OCI-LY3 (cell line): ENCODE measurements at regions not wholly inside any gene's neighbourhood (a gene's known extent, or its start where the extent isn't known, plus 50 kb on each side); places are given as distances from the start of the nearest gene placed in this dataset.

Experiments used
- H2AFZ ChIP-seq: fragments of 200-600, 300-600 bp; shearing (Covaris generic); 2 replicates; pipeline ENCODE4 v1.6.0; 2014; ENCODE audit warnings: antibody characterized with exemption, low read depth, low read length
- H3K27ac ChIP-seq: fragments of 200-600, 300-600 bp; sonication (generic); 2 replicates; pipeline ENCODE4 v1.5.1; 2014; ENCODE audit warnings: mild to moderate bottlenecking, low read length, moderate library complexity, mixed read lengths
- H3K27me3 ChIP-seq: fragments of 200-600, 300-600 bp; sonication (generic); 2 replicates; pipeline ENCODE4 v1.6.1; 2014; ENCODE audit warnings: low read depth, low read length, mixed read lengths
- H3K36me3 ChIP-seq: fragments of 200-600, 300-600 bp; sonication (generic); replicated peaks from 2 replicates; pipeline ENCODE3; 2014; ENCODE audit warnings: low read depth, low read length, mixed read lengths
- H3K4me1 ChIP-seq: fragments of 300-600, 200-600 bp; sonication (generic); 2 replicates; pipeline ENCODE4 v1.6.1; 2014; ENCODE audit warnings: low read length, mixed read lengths
- H3K4me2 ChIP-seq: fragments of 200-600, 300-600 bp; sonication (generic); 2 replicates; pipeline ENCODE4 v1.6.1; 2014; ENCODE audit warnings: low read length, mixed read lengths
- H3K4me3 ChIP-seq: fragments of 300-600, 200-600 bp; sonication (generic); 2 replicates; pipeline ENCODE4 v1.5.1; 2014; ENCODE audit warnings: antibody characterized with exemption, mild to moderate bottlenecking, low read length, moderate library complexity
- H3K79me2 ChIP-seq: fragments of 300-600, 200-600 bp; shearing (Covaris generic); 2 replicates; pipeline ENCODE4 v1.6.1; 2014; ENCODE audit warnings: mild to moderate bottlenecking, low read length, mixed read lengths
- H3K9ac ChIP-seq: fragments of 300-600, 200-600 bp; shearing (Covaris generic); 2 replicates; pipeline ENCODE4 v1.6.0; 2014; ENCODE audit warnings: mild to moderate bottlenecking, low read length, moderate library complexity
- H3K9me3 ChIP-seq: fragments of 200-600, 300-600 bp; shearing (Covaris generic); 2 replicates; pipeline ENCODE4 v1.6.1; 2014; ENCODE audit warnings: low read length, mixed read lengths; ENCODE audit not compliant: insufficient read depth
- H4K20me1 ChIP-seq: fragments of 200-600, 300-600 bp; sonication (generic); 2 replicates; pipeline ENCODE4 v1.6.1; 2016; ENCODE audit warnings: low read length, mixed read lengths; ENCODE audit not compliant: insufficient read depth
- EZH2phosphoT487 ChIP-seq: fragments of 200-600 bp; shearing (Covaris generic); IDR thresholded peaks from 2 replicates; pipeline ENCODE4 v1.6.1; 2018; ENCODE audit warnings: antibody characterized with exemption, mixed run types, low read depth
- TF ChIP-seq, protein P1 (sequence below): fragments of 200-600, 300-600 bp; sonication (generic); IDR thresholded peaks from 2 replicates; pipeline ENCODE4 v1.5.1; 2014; ENCODE audit warnings: antibody characterized with exemption, low read length, low read depth

DNA sequence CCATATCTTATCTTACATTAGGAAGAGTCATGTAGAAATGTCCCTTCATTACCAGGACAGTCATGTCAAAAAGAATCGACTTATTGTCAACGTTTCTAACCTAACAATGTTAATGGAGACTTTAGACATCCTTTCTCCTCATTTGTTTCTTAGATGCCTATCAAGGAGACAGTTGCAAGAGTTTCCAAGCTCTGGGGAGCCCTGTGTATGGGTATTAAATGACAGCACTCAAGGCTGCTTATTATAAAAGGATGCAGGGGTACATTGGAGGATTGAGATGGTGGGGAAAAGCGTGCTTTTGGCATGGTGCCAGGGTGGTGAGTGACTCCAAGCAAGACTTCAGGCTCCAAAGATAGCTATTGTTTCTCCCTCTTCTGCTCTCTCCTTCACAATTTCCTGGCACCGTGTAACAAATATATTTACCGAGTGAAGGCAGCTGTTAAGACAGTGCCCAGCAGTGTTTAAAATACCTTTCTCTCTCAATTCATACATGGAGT lies 461.3 kb upstream of the CLINT1 start:
- no peak overlapping the region for H3K9ac ChIP-seq
- no peaks in the 10 kb centered on the region for H3K9me3 ChIP-seq
- no peaks in the 10 kb centered on the region for H3K27me3 ChIP-seq
- no peak overlapping the region for H2AFZ ChIP-seq
- H3K4me1 ChIP-seq: no peaks in the 10 kb centered on the region
- no peaks in the 10 kb centered on the region for H3K79me2 ChIP-seq
- TF ChIP-seq, protein P1, sequence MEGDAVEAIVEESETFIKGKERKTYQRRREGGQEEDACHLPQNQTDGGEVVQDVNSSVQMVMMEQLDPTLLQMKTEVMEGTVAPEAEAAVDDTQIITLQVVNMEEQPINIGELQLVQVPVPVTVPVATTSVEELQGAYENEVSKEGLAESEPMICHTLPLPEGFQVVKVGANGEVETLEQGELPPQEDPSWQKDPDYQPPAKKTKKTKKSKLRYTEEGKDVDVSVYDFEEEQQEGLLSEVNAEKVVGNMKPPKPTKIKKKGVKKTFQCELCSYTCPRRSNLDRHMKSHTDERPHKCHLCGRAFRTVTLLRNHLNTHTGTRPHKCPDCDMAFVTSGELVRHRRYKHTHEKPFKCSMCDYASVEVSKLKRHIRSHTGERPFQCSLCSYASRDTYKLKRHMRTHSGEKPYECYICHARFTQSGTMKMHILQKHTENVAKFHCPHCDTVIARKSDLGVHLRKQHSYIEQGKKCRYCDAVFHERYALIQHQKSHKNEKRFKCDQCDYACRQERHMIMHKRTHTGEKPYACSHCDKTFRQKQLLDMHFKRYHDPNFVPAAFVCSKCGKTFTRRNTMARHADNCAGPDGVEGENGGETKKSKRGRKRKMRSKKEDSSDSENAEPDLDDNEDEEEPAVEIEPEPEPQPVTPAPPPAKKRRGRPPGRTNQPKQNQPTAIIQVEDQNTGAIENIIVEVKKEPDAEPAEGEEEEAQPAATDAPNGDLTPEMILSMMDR: no peak
- TF ChIP-seq EZH2phosphoT487: no peak
- no peaks in the 10 kb centered on the region for H3K36me3 ChIP-seq
- no peak overlapping the region for H3K4me2 ChIP-seq
- H4K20me1 ChIP-seq: no peaks in the 10 kb centered on the region
- H3K27ac ChIP-seq: no peak overlapping the region
- H3K4me3 ChIP-seq: no peak overlapping the region

DNA sequence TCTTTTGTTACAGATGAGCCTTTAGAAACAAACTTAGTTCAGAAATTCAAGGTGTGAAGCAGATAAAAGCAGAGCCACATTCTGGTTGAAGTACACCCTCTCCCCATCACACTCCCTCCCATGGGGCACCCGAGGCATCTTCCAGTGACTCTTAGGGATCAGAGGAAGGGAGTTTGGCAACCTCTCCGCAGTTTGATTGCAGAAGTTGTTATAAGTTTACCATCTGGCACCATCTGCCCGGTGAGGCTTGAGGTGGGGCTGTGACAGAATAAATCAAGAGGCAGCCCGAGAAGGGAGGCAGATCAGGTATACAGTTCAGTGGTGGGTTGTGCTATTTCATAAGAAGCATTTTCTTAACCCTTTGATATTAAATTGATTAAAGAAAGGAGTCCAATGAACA lies 458.6 kb upstream of the CLINT1 start:
- no peaks in the 10 kb centered on the region for H3K36me3 ChIP-seq
- no peak overlapping the region for H2AFZ ChIP-seq
- H3K27ac ChIP-seq: no peak overlapping the region
- no peak overlapping the region for H3K4me3 ChIP-seq
- no peaks in the 10 kb centered on the region for H4K20me1 ChIP-seq
- H3K9me3 ChIP-seq: no peaks in the 10 kb centered on the region
- no peaks in the 10 kb centered on the region for H3K4me1 ChIP-seq
- no peaks in the 10 kb centered on the region for H3K27me3 ChIP-seq
- H3K9ac ChIP-seq: no peak overlapping the region
- no peak overlapping the region for H3K4me2 ChIP-seq
- TF ChIP-seq EZH2phosphoT487: no peak
- TF ChIP-seq, protein P1: no peak
- H3K79me2 ChIP-seq: no peaks in the 10 kb centered on the region

DNA sequence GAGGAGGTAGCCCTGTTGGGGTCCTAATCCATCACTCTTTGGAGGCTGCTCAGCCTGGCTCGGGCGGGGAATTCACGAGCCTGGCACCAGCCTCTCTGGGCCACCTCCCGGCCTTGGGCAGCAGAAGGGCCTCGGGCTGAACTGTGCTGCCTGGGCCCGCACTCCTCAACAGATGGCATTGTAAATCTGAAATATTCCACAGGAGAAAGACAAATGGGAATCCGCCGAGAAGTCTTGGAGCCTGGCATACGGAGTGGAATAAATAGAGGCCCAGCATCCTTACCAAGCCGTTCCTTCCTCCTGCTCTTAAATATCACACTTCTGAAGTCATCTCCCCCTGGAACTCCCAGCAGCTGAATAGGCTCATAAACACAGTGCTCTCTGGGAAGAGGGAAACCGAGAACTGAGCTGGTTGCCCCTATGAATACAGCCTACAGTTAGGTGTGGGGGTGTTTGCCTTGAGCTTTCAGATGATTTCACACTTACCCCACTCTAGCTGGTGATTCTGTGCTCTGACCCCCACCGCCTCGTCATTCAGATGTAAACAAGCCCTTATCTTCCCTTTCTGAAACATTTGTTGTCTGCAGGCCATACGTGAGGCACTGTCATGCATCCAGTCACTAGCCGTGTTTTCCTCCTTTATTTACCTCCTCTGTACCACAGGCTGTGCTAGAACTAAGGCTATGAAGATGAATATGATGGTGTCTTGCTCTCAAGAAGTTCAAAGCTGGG lies 455.0 kb upstream of the CLINT1 start:
- H3K27ac ChIP-seq: no peak overlapping the region
- H4K20me1 ChIP-seq: no peaks in the 10 kb centered on the region
- no peaks in the 10 kb centered on the region for H3K36me3 ChIP-seq
- no peak overlapping the region for H3K9ac ChIP-seq
- no peak overlapping the region for H3K4me3 ChIP-seq
- no peaks in the 10 kb centered on the region for H3K9me3 ChIP-seq
- no peaks in the 10 kb centered on the region for H3K27me3 ChIP-seq
- H2AFZ ChIP-seq: no peak overlapping the region
- TF ChIP-seq, protein P1: no peak
- no peak for TF ChIP-seq EZH2phosphoT487
- no peaks in the 10 kb centered on the region for H3K79me2 ChIP-seq
- H3K4me2 ChIP-seq: no peak overlapping the region
- no peaks in the 10 kb centered on the region for H3K4me1 ChIP-seq

DNA sequence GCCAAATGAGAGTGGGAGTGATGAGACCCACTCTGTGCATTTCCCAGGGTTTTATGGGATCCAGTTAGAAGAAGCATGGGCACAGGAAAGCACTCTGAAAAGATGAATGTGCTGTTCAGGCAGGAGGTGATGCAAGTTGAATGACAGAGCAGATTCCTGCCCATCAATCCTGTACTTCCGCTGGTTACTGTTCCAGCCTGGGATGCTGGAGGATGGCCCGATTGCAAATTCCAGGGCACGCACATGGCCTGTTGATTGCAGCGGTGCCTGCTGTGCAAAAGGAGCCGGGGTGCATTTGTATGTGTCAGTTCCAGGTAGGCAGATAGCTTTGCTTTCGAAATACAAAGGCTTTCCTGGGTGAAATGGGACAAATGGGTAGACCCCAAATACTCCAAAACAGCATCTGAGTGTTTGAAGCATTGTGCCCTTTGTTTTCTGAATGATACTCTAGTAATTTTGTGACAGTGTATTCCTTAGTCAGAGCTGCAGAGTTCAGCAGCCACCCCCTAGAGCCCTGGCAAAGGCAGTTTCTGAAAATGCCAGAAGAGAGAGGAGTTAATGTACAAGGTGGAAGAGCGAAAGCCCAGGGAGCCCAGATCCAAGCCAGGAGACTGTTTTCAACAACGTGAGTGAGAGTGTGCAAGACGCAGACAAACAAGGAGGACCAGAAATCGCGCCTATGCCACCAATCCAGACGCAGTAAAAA lies 454.2 kb upstream of the CLINT1 start:
- Histone ChIP-seq H3K27ac (no peak overlapping the region), H3K4me3 (no peak overlapping the region), H3K9me3 (no peaks in the 10 kb centered on the region), H3K4me2 (no peak overlapping the region), H2AFZ (no peak overlapping the region), H4K20me1 (no peaks in the 10 kb centered on the region), H3K27me3 (no peaks in the 10 kb centered on the region), H3K79me2 (no peaks in the 10 kb centered on the region), H3K4me1 (no peaks in the 10 kb centered on the region), H3K9ac (no peak overlapping the region), H3K36me3 (no peaks in the 10 kb centered on the region)
- TF ChIP-seq, protein P1: no peak
- no peak for TF ChIP-seq EZH2phosphoT487
